ENCODE measurements at regions not wholly inside any gene's neighbourhood (a gene's known extent, or its start where the extent isn't known, plus 50 kb on each side); places are given as distances from the start of the nearest gene placed in this dataset.

- no peaks in the 10 kb centered on the region for H3K27me3 ChIP-seq (ENCODE audit: control insufficient read depth, insufficient read depth, low read length)
- no peak overlapping the region for H3K4me3 ChIP-seq (ENCODE audit: low read length)
- WGBS (ENCODE audit: insufficient coverage, low lambda C conversion rate), result no CpG with 5 or more reads among the region's 2 CpGs
- H3K36me3 ChIP-seq (ENCODE audit: control insufficient read depth, insufficient read depth, low read length), result no peaks in the 10 kb centered on the region
- no peaks in the 10 kb centered on the region for H3K4me1 ChIP-seq (ENCODE audit: control insufficient read depth, insufficient read depth, low read length)
- no peaks in the 10 kb centered on the region for H3K9me3 ChIP-seq (ENCODE audit: control insufficient read depth, low read depth, low read length)
- DNase-seq, result no peak
- no peak overlapping the region for H3K27ac ChIP-seq (ENCODE audit: low read length)
These were observed 231.5 kb upstream of the ATP6AP2 start for GRCh38 chrX:40349251-40349650.

DNA sequence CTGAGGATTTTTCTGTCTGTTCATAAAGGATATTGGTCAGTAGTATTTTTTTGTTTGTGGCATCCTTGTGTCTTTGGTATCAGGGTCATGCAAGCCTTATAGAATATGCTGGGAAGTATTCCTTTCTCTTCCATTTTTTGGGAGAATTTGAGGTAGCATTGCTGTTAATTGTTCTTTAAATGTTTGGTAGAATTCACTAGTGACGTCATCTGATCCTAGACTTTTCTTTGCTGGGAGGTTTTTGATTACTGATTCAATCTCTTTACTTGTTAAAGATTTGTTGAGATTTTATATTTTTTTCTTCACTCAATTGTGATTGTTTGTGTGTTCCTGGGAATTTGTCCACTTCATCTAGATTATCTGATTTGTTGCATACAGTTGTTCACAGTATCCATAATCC, 234.4 kb upstream of the ATP6AP2 start:
- H3K36me3 ChIP-seq (ENCODE audit: control insufficient read depth, insufficient read depth, low read length), result no peaks in the 10 kb centered on the region
- no CpG with 5 or more reads among the region's 1 CpG for WGBS (ENCODE audit: insufficient coverage, low lambda C conversion rate)
- no peak overlapping the region for H3K27ac ChIP-seq (ENCODE audit: low read length)
- no peaks in the 10 kb centered on the region for H3K4me1 ChIP-seq (ENCODE audit: control insufficient read depth, insufficient read depth, low read length)
- H3K27me3 ChIP-seq (ENCODE audit: control insufficient read depth, insufficient read depth, low read length), result no peaks in the 10 kb centered on the region
- no peak for DNase-seq
- no peaks in the 10 kb centered on the region for H3K9me3 ChIP-seq (ENCODE audit: control insufficient read depth, low read depth, low read length)
- no peak overlapping the region for H3K4me3 ChIP-seq (ENCODE audit: low read length)

DNA sequence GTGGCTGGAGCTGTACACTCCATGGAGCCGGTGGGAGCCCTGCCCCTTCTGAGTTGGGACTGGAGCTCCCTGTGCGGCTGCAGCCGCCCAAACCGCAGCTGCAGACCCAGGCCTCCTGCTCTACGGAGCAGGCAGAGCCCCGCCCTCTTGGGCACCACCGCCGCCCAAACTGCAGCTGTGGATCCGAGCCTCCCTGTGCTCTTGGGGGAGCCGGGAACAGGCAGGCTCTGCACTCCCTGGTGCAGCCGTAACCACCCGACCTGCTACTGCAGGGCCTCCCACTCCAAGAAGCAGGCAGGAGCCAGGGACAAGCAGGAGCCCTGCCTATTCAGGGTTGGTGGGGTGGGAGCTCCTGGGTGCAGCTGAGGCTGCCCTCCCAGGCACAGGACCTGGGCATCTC, 237.5 kb upstream of the ATP6AP2 start:
- no peak for DNase-seq
- H3K27ac ChIP-seq (ENCODE audit: low read length), result no peak overlapping the region
- no CpG with 5 or more reads among the region's 12 CpGs for WGBS (ENCODE audit: insufficient coverage, low lambda C conversion rate)
- no peaks in the 10 kb centered on the region for H3K36me3 ChIP-seq (ENCODE audit: control insufficient read depth, insufficient read depth, low read length)
- H3K9me3 ChIP-seq (ENCODE audit: control insufficient read depth, low read depth, low read length), result no peaks in the 10 kb centered on the region
- H3K27me3 ChIP-seq (ENCODE audit: control insufficient read depth, insufficient read depth, low read length), result no peaks in the 10 kb centered on the region
- no peak overlapping the region for H3K4me3 ChIP-seq (ENCODE audit: low read length)
- H3K4me1 ChIP-seq (ENCODE audit: control insufficient read depth, insufficient read depth, low read length), result no peaks in the 10 kb centered on the region

GRCh38 chrX:40340116-40340515, 240.7 kb upstream of the ATP6AP2 start:
- no peaks in the 10 kb centered on the region for H3K36me3 ChIP-seq (ENCODE audit: control insufficient read depth, insufficient read depth, low read length)
- WGBS (ENCODE audit: insufficient coverage, low lambda C conversion rate), result no CpG with 5 or more reads among the region's 1 CpG

DNA sequence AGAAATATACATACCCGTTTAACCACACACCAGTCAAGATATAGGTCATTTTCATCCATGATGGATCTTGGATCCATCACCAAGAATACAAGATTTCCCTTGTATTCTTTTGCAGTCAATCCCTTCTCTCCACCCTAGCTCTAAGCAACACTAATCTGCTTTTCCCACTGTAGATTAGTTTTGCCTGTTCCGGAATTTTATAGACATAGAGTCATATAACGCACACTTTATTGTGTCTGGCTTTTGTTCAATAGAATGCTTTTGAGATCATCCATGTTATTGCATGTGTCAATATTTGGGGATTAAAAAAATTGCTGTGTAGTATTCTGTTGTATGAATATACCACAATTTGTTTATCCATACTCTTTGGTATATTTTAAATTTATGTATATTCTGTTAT, 235.6 kb upstream of the BCOR start:
- DNase-seq, result no peak
- Histone ChIP-seq H3K4me1 (ENCODE audit: control insufficient read depth, insufficient read depth, low read length) (no peaks in the 10 kb centered on the region), H3K4me3 (ENCODE audit: low read length) (no peak overlapping the region), H3K36me3 (ENCODE audit: control insufficient read depth, insufficient read depth, low read length) (no peaks in the 10 kb centered on the region), H3K27me3 (ENCODE audit: control insufficient read depth, insufficient read depth, low read length) (no peaks in the 10 kb centered on the region), H3K9me3 (ENCODE audit: control insufficient read depth, low read depth, low read length) (no peaks in the 10 kb centered on the region), H3K27ac (ENCODE audit: low read length) (no peak overlapping the region)
- no CpG with 5 or more reads among the region's 3 CpGs for WGBS (ENCODE audit: insufficient coverage, low lambda C conversion rate)

More at GRCh38 chrX:40340116-40340515, 240.7 kb upstream of the ATP6AP2 start:
- no peaks in the 10 kb centered on the region for H3K9me3 ChIP-seq (ENCODE audit: control insufficient read depth, low read depth, low read length)
- H3K4me3 ChIP-seq (ENCODE audit: low read length), result no peak overlapping the region
- no peaks in the 10 kb centered on the region for H3K27me3 ChIP-seq (ENCODE audit: control insufficient read depth, insufficient read depth, low read length)
- no peaks in the 10 kb centered on the region for H3K4me1 ChIP-seq (ENCODE audit: control insufficient read depth, insufficient read depth, low read length)
- DNase-seq, result no peak
- H3K27ac ChIP-seq (ENCODE audit: low read length), result no peak overlapping the region

DNA sequence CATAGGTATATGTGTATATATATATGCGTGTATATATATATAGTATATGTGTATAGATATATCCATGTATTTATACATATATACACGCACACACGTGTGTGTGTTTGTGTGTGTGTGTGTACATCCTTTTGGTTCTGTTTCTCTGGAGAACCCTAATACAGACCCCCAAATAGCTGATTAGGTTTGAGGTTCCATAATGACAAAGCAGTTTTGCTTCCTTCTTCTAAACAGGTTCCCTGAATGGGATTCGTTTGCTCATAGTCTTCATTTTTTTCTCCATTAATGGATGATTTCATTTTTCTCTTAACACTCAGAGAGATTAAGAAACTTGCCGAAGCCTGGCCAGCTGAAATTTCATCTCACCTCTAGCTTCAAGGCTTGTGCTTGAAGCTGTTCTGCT, 234.0 kb upstream of the BCOR start:
- no peaks in the 10 kb centered on the region for H3K27me3 ChIP-seq (ENCODE audit: control insufficient read depth, insufficient read depth, low read length)
- H3K9me3 ChIP-seq (ENCODE audit: control insufficient read depth, low read depth, low read length), result no peaks in the 10 kb centered on the region
- no CpG with 5 or more reads among the region's 5 CpGs for WGBS (ENCODE audit: insufficient coverage, low lambda C conversion rate)
- DNase-seq, result no peak
- no peak overlapping the region for H3K4me3 ChIP-seq (ENCODE audit: low read length)
- no peaks in the 10 kb centered on the region for H3K4me1 ChIP-seq (ENCODE audit: control insufficient read depth, insufficient read depth, low read length)
- no peaks in the 10 kb centered on the region for H3K36me3 ChIP-seq (ENCODE audit: control insufficient read depth, insufficient read depth, low read length)
- no peak overlapping the region for H3K27ac ChIP-seq (ENCODE audit: low read length)

- Histone ChIP-seq H3K9me3 (ENCODE audit: control insufficient read depth, low read depth, low read length) (no peaks in the 10 kb centered on the region), H3K4me3 (ENCODE audit: low read length) (no peak overlapping the region), H3K4me1 (ENCODE audit: control insufficient read depth, insufficient read depth, low read length) (no peaks in the 10 kb centered on the region), H3K36me3 (ENCODE audit: control insufficient read depth, insufficient read depth, low read length) (no peaks in the 10 kb centered on the region), H3K27me3 (ENCODE audit: control insufficient read depth, insufficient read depth, low read length) (no peaks in the 10 kb centered on the region), H3K27ac (ENCODE audit: low read length) (no peak overlapping the region)
- no peak for DNase-seq
- no CpG with 5 or more reads among the region's 5 CpGs for WGBS (ENCODE audit: insufficient coverage, low lambda C conversion rate)
These were observed 233.6 kb upstream of the BCOR start for GRCh38 chrX:40331353-40331752.

DNA sequence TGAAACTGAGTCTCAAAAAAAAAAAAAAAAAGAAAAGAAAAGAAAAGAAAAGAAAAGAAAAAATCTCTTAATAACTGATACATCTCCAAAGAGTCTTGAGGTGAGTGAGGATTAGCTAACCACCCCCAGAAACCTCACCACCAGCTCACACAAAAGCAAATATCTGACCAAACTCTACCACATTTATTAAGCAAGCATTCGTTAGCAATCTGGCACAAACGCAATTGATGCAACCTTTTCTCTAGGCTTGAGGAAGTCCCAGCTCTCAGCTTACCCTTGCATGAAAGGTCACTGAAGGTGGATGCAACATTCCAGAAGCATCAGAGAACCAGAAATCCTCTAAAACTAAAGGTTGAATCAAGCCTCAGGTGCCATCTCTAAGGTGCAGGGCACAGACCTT, 231.9 kb upstream of the BCOR start:
- Histone ChIP-seq H3K9me3 (ENCODE audit: control insufficient read depth, low read depth, low read length) (no peaks in the 10 kb centered on the region), H3K27ac (ENCODE audit: low read length) (no peak overlapping the region), H3K36me3 (ENCODE audit: control insufficient read depth, insufficient read depth, low read length) (no peaks in the 10 kb centered on the region), H3K4me3 (ENCODE audit: low read length) (no peak overlapping the region), H3K27me3 (ENCODE audit: control insufficient read depth, insufficient read depth, low read length) (no peaks in the 10 kb centered on the region), H3K4me1 (ENCODE audit: control insufficient read depth, insufficient read depth, low read length) (no peaks in the 10 kb centered on the region)
- no CpG with 5 or more reads among the region's 2 CpGs for WGBS (ENCODE audit: insufficient coverage, low lambda C conversion rate)
- DNase-seq, result no peak

DNA sequence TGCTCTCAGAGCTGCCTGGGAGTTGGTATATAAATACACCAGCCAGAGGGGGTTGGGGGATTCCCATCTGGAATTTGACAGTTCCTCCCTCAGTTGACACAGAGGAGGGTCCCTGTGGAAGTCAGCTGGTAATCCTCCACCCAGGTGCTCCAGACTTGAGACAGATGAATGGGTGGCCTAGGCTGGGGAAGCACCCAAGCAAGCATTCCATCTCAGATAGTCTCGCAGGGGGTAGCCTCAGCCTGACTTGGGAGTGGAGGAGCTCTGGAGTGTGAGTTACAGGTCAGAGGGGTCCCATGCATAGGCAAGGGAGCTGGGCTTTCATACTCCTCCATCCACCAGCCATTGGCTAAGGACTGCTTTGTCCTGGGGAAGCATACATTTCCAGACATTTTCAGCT, 229.3 kb upstream of the BCOR start:
- no peak for DNase-seq
- Histone ChIP-seq H3K9me3 (ENCODE audit: control insufficient read depth, low read depth, low read length) (no peaks in the 10 kb centered on the region), H3K4me1 (ENCODE audit: control insufficient read depth, insufficient read depth, low read length) (no peaks in the 10 kb centered on the region), H3K27me3 (ENCODE audit: control insufficient read depth, insufficient read depth, low read length) (no peaks in the 10 kb centered on the region), H3K36me3 (ENCODE audit: control insufficient read depth, insufficient read depth, low read length) (no peaks in the 10 kb centered on the region), H3K27ac (ENCODE audit: low read length) (no peak overlapping the region), H3K4me3 (ENCODE audit: low read length) (no peak overlapping the region)
- WGBS (ENCODE audit: insufficient coverage, low lambda C conversion rate), result no CpG with 5 or more reads among the region's 1 CpG

GRCh38 chrX:40326186-40326965, 228.6 kb upstream of the BCOR start:
- no peak overlapping the region for H3K27ac ChIP-seq (ENCODE audit: low read length)
- H3K36me3 ChIP-seq (ENCODE audit: control insufficient read depth, insufficient read depth, low read length), result no peaks in the 10 kb centered on the region
- no peaks in the 10 kb centered on the region for H3K9me3 ChIP-seq (ENCODE audit: control insufficient read depth, low read depth, low read length)
- H3K4me3 ChIP-seq (ENCODE audit: low read length), result no peak overlapping the region
- whole genome bisulfite sequencing (ENCODE audit: insufficient coverage, low lambda C conversion rate), result no CpG with 5 or more reads among the region's 8 CpGs
- no peaks in the 10 kb centered on the region for H3K4me1 ChIP-seq (ENCODE audit: control insufficient read depth, insufficient read depth, low read length)
- no peak for DNase-seq
- H3K27me3 ChIP-seq (ENCODE audit: control insufficient read depth, insufficient read depth, low read length), result no peaks in the 10 kb centered on the region

DNA sequence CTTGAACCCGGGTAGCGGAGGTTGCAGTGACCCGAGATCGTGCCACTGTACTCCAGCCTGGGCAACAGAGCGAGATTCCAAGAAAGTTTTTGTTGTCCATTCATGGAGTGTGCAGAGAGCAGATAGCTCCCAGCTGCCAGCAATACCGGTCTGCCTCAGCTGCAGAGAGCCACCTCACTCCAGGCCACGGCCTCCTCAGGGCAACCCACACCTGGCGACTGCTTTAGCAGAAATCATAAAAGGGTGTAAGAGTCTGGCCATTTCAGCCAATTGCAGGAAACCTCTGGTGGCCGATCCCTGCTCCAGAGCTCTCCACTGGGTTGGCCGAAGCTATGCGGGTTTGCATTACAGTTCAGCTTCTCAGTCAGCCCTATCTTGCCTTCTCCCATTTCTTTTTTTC, 227.4 kb upstream of the BCOR start:
- H3K27ac ChIP-seq (ENCODE audit: low read length), result no peak overlapping the region
- H3K4me1 ChIP-seq (ENCODE audit: control insufficient read depth, insufficient read depth, low read length), result no peaks in the 10 kb centered on the region
- H3K4me3 ChIP-seq (ENCODE audit: low read length), result no peak overlapping the region
- no peak for DNase-seq
- no CpG with 5 or more reads among the region's 11 CpGs for WGBS (ENCODE audit: insufficient coverage, low lambda C conversion rate)
- no peaks in the 10 kb centered on the region for H3K27me3 ChIP-seq (ENCODE audit: control insufficient read depth, insufficient read depth, low read length)
- no peaks in the 10 kb centered on the region for H3K9me3 ChIP-seq (ENCODE audit: control insufficient read depth, low read depth, low read length)
- H3K36me3 ChIP-seq (ENCODE audit: control insufficient read depth, insufficient read depth, low read length), result no peaks in the 10 kb centered on the region

All from large intestine (tissue), 3 donors.